ENCODE measurements at regions not wholly inside any gene's neighbourhood (a gene's known extent, or its start where the extent isn't known, plus 50 kb on each side); places are given as distances from the start of the nearest gene placed in this dataset.

DNA sequence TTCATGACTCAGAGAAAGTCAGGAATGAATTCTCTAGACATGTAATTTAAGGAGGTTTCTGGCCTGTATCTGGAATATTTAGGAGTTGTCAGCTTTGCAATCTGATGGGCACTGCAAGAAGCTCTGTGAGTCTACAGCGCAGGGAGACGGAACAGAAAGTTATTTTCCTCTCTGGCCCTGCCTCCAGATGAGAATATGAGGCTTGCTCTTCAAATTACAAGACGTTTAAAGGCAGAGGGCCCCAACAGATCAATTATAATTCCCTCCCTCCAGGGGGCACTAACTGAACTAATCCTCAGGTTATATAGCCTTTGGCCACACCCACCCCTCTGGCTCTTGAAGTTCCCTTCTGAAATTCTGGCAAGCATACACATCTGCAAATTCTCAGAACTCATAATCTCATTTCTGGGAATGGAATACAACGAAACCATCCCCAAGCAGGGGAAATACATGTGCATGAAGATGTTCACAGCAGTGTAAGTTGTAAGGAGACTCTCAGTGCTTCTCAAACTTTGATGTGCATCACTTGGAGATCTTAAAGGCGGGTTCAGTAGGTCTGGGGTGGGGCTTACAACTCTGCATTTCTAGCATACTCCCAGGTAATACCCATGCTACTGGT lies 307.6 kb downstream of the CWC27 start:
- no peak overlapping the region; a peak in 1 of 7 replicates for H3K9ac ChIP-seq (replicated peaks in 1 of 4; ENCODE audit: extremely low read depth in 1 of 4, low read depth in 3 of 4, low read length in 3 of 4)

More for the DNA sequence above, 307.6 kb downstream of the CWC27 start:
- no peaks in the 10 kb centered on the region for H3K23me2 ChIP-seq (ENCODE audit: low read depth, low read length)
- 70% methylated on average over 5 of the region's 5 CpGs; no CpG with 5 or more reads in 1 of the 2 experiments for WGBS, 2 experiments (ENCODE audit: extremely low coverage in 1 of 2, insufficient coverage in 1 of 2, insufficient read length in 1 of 2, insufficient replicate concordance in 2 of 2, low coverage in 1 of 2, low lambda C conversion rate in 2 of 2, missing lambda C conversion rate in 1 of 2)
- H2BK20ac ChIP-seq (ENCODE audit: low read length) = no peak overlapping the region
- ChIA-PET CTCF (ENCODE audit: partially characterized antibody) (interaction anchor here (0.8 to 3.7 kb wide), 8 partner anchors 11 to 413 kb away, joined by 3 to 13 read pairs (median 4); partner anchors contain the start of gene ADAMTS6), POLR2A (ENCODE audit: partially characterized antibody) (interaction anchor here (1.0 kb wide), 1 partner anchor 50 kb away, joined by 3 read pairs; no protein-coding TSS in a partner anchor)
- TF ChIP-seq SIN3A (conservative IDR thresholded peaks at IDR 0.05 in 1 of 2, IDR thresholded peaks at IDR 0.05 in 1 of 2; ENCODE audit: low read depth in 1 of 2, low read length in 2 of 2) (no peak), RAD21 (IDR thresholded peaks at IDR 0.05 in 1 of 2, conservative IDR thresholded peaks at IDR 0.05 in 1 of 2; ENCODE audit: low read depth in 2 of 2, low read length in 2 of 2) (peak; percentile 31 to 49; a peak in 3 of 4 replicates), NANOG (IDR thresholded peaks at IDR 0.05; ENCODE audit: insufficient read depth, low read depth, low read length, poor library complexity, severe bottlenecking) (peak; percentile 15)
- TF ChIP-seq, protein P1, sequence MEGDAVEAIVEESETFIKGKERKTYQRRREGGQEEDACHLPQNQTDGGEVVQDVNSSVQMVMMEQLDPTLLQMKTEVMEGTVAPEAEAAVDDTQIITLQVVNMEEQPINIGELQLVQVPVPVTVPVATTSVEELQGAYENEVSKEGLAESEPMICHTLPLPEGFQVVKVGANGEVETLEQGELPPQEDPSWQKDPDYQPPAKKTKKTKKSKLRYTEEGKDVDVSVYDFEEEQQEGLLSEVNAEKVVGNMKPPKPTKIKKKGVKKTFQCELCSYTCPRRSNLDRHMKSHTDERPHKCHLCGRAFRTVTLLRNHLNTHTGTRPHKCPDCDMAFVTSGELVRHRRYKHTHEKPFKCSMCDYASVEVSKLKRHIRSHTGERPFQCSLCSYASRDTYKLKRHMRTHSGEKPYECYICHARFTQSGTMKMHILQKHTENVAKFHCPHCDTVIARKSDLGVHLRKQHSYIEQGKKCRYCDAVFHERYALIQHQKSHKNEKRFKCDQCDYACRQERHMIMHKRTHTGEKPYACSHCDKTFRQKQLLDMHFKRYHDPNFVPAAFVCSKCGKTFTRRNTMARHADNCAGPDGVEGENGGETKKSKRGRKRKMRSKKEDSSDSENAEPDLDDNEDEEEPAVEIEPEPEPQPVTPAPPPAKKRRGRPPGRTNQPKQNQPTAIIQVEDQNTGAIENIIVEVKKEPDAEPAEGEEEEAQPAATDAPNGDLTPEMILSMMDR (IDR thresholded peaks at IDR 0.05; ENCODE audit: control extremely low read depth in 1 of 3, insufficient read depth in 1 of 3, low read depth in 1 of 3, low read length in 3 of 3) = peak in 2 of 3 experiments; percentile 24 to 28; a peak in 3 of 4 replicates
- no peak overlapping the region for H2BK120ac ChIP-seq (replicated peaks; ENCODE audit: low read depth, low read length)
- H3K27ac ChIP-seq (ENCODE audit: low read depth, low read length) = no peak overlapping the region
- H3K18ac ChIP-seq (ENCODE audit: extremely low read depth, low read length) = no peak overlapping the region
- no peak overlapping the region for H3K4me3 ChIP-seq (ENCODE audit: extremely low read depth in 1 of 4, insufficient read depth in 2 of 4, low read depth in 3 of 4, low read length in 4 of 4)
- no peak overlapping the region for H2AFZ ChIP-seq (ENCODE audit: low read length)
- DNase-seq (ENCODE audit: low read depth in 1 of 2, low spot score in 2 of 2) = peak in 1 of 2 experiments; percentile 53
- no peak overlapping the region for H2BK5ac ChIP-seq (ENCODE audit: low read depth, low read length)
- H2BK12ac ChIP-seq (ENCODE audit: low read depth, low read length) = no peak overlapping the region
- H3K9me3 ChIP-seq (ENCODE audit: insufficient read depth in 2 of 2, low read depth in 1 of 2, low read length in 1 of 2) = no peaks in the 10 kb centered on the region
- H4K8ac ChIP-seq (ENCODE audit: extremely low read depth, insufficient read depth, low read length) = no peak overlapping the region
- H2BK15ac ChIP-seq (ENCODE audit: low read length) = no peak overlapping the region; the same call in 1 of the 2 replicates
- H3K23ac ChIP-seq (ENCODE audit: insufficient read length) = no peak overlapping the region
- no peaks in the 10 kb centered on the region for H4K20me1 ChIP-seq (replicated peaks in 1 of 2; ENCODE audit: control insufficient read depth in 1 of 2, insufficient read depth in 2 of 2, low read length in 2 of 2)
- no peak overlapping the region for H4K91ac ChIP-seq (replicated peaks; ENCODE audit: insufficient read length, low read length)
- H4K5ac ChIP-seq (ENCODE audit: insufficient read length, low read depth, low read length) = no peak overlapping the region
- H2AK5ac ChIP-seq (ENCODE audit: low read depth, low read length) = no peak overlapping the region
- no peak overlapping the region for H3K4ac ChIP-seq (replicated peaks; ENCODE audit: insufficient read length, low read depth, low read length)
- FAIRE-seq = no peak
- no peak overlapping the region for H3K56ac ChIP-seq (replicated peaks; ENCODE audit: insufficient read length, low read depth, low read length)
- no peaks in the 10 kb centered on the region for H3K36me3 ChIP-seq (ENCODE audit: control insufficient read depth in 2 of 4, insufficient read depth in 4 of 4, low read length in 3 of 4)
- peaks cover 0 to 9% (median 3%) of the 10 kb centered on the region in 4 experiments; a peak in 2 of 7 replicates for H3K4me1 ChIP-seq (replicated peaks in 1 of 4; ENCODE audit: control insufficient read depth in 3 of 4, insufficient read depth in 4 of 4, low read length in 3 of 4)
- no peaks in the 10 kb centered on the region for H3K79me2 ChIP-seq (ENCODE audit: control insufficient read depth in 1 of 2, insufficient read depth in 2 of 2, low read length in 2 of 2)
- H3K27me3 ChIP-seq (replicated peaks in 1 of 4; ENCODE audit: control insufficient read depth in 3 of 4, extremely low read depth in 1 of 4, insufficient read depth in 3 of 4, low read length in 3 of 4) = no peaks in the 10 kb centered on the region
- H3K4me2 ChIP-seq (ENCODE audit: insufficient read depth in 1 of 2, low read depth in 2 of 2, low read length in 2 of 2) = no peak overlapping the region
- H3K14ac ChIP-seq (ENCODE audit: insufficient read length) = no peak overlapping the region
- no peaks in the 10 kb centered on the region for H3K79me1 ChIP-seq (ENCODE audit: low read depth, low read length)

Data from H1 (cell line).